ENCODE measurements at regions not wholly inside any gene's neighbourhood (a gene's known extent, or its start where the extent isn't known, plus 50 kb on each side); places are given as distances from the start of the nearest gene placed in this dataset.

GRCh38 chr3:159348431-159348830, 546.6 kb downstream of the MFSD1 start:
- WGBS, 2 donors (ENCODE audit: extremely low coverage in 2 of 2, insufficient read length in 2 of 2, insufficient replicate concordance in 1 of 2) = no CpG with 5 or more reads among the region's 3 CpGs
- Histone ChIP-seq H3K4me3 (ENCODE audit: low read length in 2 of 2) (no peak overlapping the region), H3K4me2 (ENCODE audit: insufficient read depth, low read length, poor library complexity, severe bottlenecking) (no peak overlapping the region), H3K79me1 (ENCODE audit: low read depth, low read length) (no peaks in the 10 kb centered on the region), H3K4ac (ENCODE audit: low read length) (no peak overlapping the region), H2BK12ac (ENCODE audit: low read length) (no peak overlapping the region), H2AFZ (ENCODE audit: low read length) (no peak overlapping the region), H2AK5ac (ENCODE audit: low read depth, low read length) (no peak overlapping the region), H3K27me3 (ENCODE audit: control insufficient read depth in 3 of 3, insufficient read depth in 3 of 3, low read depth in 1 of 3, low read length in 3 of 3) (no peaks in the 10 kb centered on the region), H2BK120ac (ENCODE audit: low read depth, low read length) (no peak overlapping the region), H4K91ac (ENCODE audit: low read depth, low read length, poor library complexity) (no peak overlapping the region), H3K23ac (ENCODE audit: low read depth, low read length, poor library complexity) (no peak overlapping the region), H3K27ac (replicated peaks; ENCODE audit: low read length) (no peak overlapping the region), H2BK5ac (ENCODE audit: low read length) (no peak overlapping the region), H3K9me3 (replicated peaks in 1 of 2; ENCODE audit: control insufficient read depth in 2 of 2, insufficient read depth in 1 of 2, low read depth in 1 of 2, low read length in 2 of 2) (no peaks in the 10 kb centered on the region), H3K18ac (ENCODE audit: low read length) (no peak overlapping the region), H2BK15ac (ENCODE audit: low read length) (no peak overlapping the region), H4K8ac (ENCODE audit: low read depth, low read length) (no peak overlapping the region), H3K36me3 (replicated peaks in 1 of 2; ENCODE audit: control insufficient read depth in 2 of 2, insufficient read depth in 2 of 2, low read length in 2 of 2) (no peaks in the 10 kb centered on the region), H3K14ac (ENCODE audit: low read length) (no peak overlapping the region), H3K9ac (ENCODE audit: low read depth, low read length, poor library complexity) (no peak overlapping the region), H3K4me1 (ENCODE audit: control insufficient read depth in 2 of 2, insufficient read depth in 1 of 2, low read depth in 1 of 2, low read length in 2 of 2) (no peaks in the 10 kb centered on the region)
- DNase-seq (ENCODE audit: low spot score) = no peak

GRCh38 chr3:159356606-159357005, 554.8 kb downstream of the MFSD1 start:
- Histone ChIP-seq H2BK120ac (ENCODE audit: low read depth, low read length) (no peak overlapping the region), H4K91ac (ENCODE audit: low read depth, low read length, poor library complexity) (no peak overlapping the region), H3K9ac (ENCODE audit: low read depth, low read length, poor library complexity) (no peak overlapping the region), H4K8ac (ENCODE audit: low read depth, low read length) (no peak overlapping the region), H2BK15ac (ENCODE audit: low read length) (no peak overlapping the region), H2AFZ (ENCODE audit: low read length) (no peak overlapping the region), H3K23ac (ENCODE audit: low read depth, low read length, poor library complexity) (no peak overlapping the region), H3K4ac (ENCODE audit: low read length) (no peak overlapping the region), H2AK5ac (ENCODE audit: low read depth, low read length) (no peak overlapping the region), H3K9me3 (replicated peaks in 1 of 2; ENCODE audit: control insufficient read depth in 2 of 2, insufficient read depth in 1 of 2, low read depth in 1 of 2, low read length in 2 of 2) (no peaks in the 10 kb centered on the region), H2BK12ac (ENCODE audit: low read length) (no peak overlapping the region), H3K27me3 (ENCODE audit: control insufficient read depth in 3 of 3, insufficient read depth in 3 of 3, low read depth in 1 of 3, low read length in 3 of 3) (peaks cover 0 to 3% (median 0%) of the 10 kb centered on the region in 3 experiments), H3K36me3 (replicated peaks in 1 of 2; ENCODE audit: control insufficient read depth in 2 of 2, insufficient read depth in 2 of 2, low read length in 2 of 2) (no peaks in the 10 kb centered on the region), H3K4me2 (ENCODE audit: insufficient read depth, low read length, poor library complexity, severe bottlenecking) (no peak overlapping the region), H3K4me1 (ENCODE audit: control insufficient read depth in 2 of 2, insufficient read depth in 1 of 2, low read depth in 1 of 2, low read length in 2 of 2) (peaks cover 0 to 9% of the 10 kb centered on the region in 2 donors), H2BK5ac (ENCODE audit: low read length) (no peak overlapping the region), H3K14ac (ENCODE audit: low read length) (no peak overlapping the region), H3K27ac (replicated peaks; ENCODE audit: low read length) (no peak overlapping the region), H3K79me1 (ENCODE audit: low read depth, low read length) (no peaks in the 10 kb centered on the region), H3K4me3 (ENCODE audit: low read length in 2 of 2) (no peak overlapping the region), H3K18ac (ENCODE audit: low read length) (no peak overlapping the region)
- no peak for DNase-seq (ENCODE audit: low spot score)
- WGBS, 2 donors (ENCODE audit: extremely low coverage in 2 of 2, insufficient read length in 2 of 2, insufficient replicate concordance in 1 of 2) = no CpG with 5 or more reads among the region's 1 CpG

- no peak overlapping the region for H2AK5ac ChIP-seq (ENCODE audit: low read depth, low read length)
- H2BK120ac ChIP-seq (ENCODE audit: low read depth, low read length) = no peak overlapping the region
- H3K4me3 ChIP-seq (ENCODE audit: low read length in 2 of 2) = no peak overlapping the region
- no peak for DNase-seq (ENCODE audit: low spot score)
- no CpG with 5 or more reads among the region's 1 CpG for WGBS, 2 donors (ENCODE audit: extremely low coverage in 2 of 2, insufficient read length in 2 of 2, insufficient replicate concordance in 1 of 2)
- H4K8ac ChIP-seq (ENCODE audit: low read depth, low read length) = no peak overlapping the region
- H3K23ac ChIP-seq (ENCODE audit: low read depth, low read length, poor library complexity) = no peak overlapping the region
- no peak overlapping the region for H3K27ac ChIP-seq (replicated peaks; ENCODE audit: low read length)
- H3K9me3 ChIP-seq (replicated peaks in 1 of 2; ENCODE audit: control insufficient read depth in 2 of 2, insufficient read depth in 1 of 2, low read depth in 1 of 2, low read length in 2 of 2) = no peaks in the 10 kb centered on the region
- no peak overlapping the region for H4K91ac ChIP-seq (ENCODE audit: low read depth, low read length, poor library complexity)
- H2BK5ac ChIP-seq (ENCODE audit: low read length) = no peak overlapping the region
- no peaks in the 10 kb centered on the region for H3K79me1 ChIP-seq (ENCODE audit: low read depth, low read length)
- H3K27me3 ChIP-seq (ENCODE audit: control insufficient read depth in 3 of 3, insufficient read depth in 3 of 3, low read depth in 1 of 3, low read length in 3 of 3) = peaks cover 0 to 3% (median 0%) of the 10 kb centered on the region in 3 experiments
- no peak overlapping the region for H2AFZ ChIP-seq (ENCODE audit: low read length)
- H2BK12ac ChIP-seq (ENCODE audit: low read length) = no peak overlapping the region
- no peak overlapping the region for H3K18ac ChIP-seq (ENCODE audit: low read length)
- H2BK15ac ChIP-seq (ENCODE audit: low read length) = no peak overlapping the region
- H3K9ac ChIP-seq (ENCODE audit: low read depth, low read length, poor library complexity) = no peak overlapping the region
- no peak overlapping the region for H3K4me2 ChIP-seq (ENCODE audit: insufficient read depth, low read length, poor library complexity, severe bottlenecking)
- peaks cover 1 to 4% of the 10 kb centered on the region in 2 donors for H3K4me1 ChIP-seq (ENCODE audit: control insufficient read depth in 2 of 2, insufficient read depth in 1 of 2, low read depth in 1 of 2, low read length in 2 of 2)
- no peak overlapping the region for H3K14ac ChIP-seq (ENCODE audit: low read length)
- no peaks in the 10 kb centered on the region for H3K36me3 ChIP-seq (replicated peaks in 1 of 2; ENCODE audit: control insufficient read depth in 2 of 2, insufficient read depth in 2 of 2, low read length in 2 of 2)
- H3K4ac ChIP-seq (ENCODE audit: low read length) = no peak overlapping the region
Measured at GRCh38 chr3:159364511-159364910, 562.7 kb downstream of the MFSD1 start.

- no peak overlapping the region for H3K4me2 ChIP-seq (ENCODE audit: insufficient read depth, low read length, poor library complexity, severe bottlenecking)
- H3K4ac ChIP-seq (ENCODE audit: low read length) = no peak overlapping the region
- H3K18ac ChIP-seq (ENCODE audit: low read length) = no peak overlapping the region
- H2BK5ac ChIP-seq (ENCODE audit: low read length) = no peak overlapping the region
- no peak overlapping the region for H3K4me3 ChIP-seq (ENCODE audit: low read length in 2 of 2)
- DNase-seq (ENCODE audit: low spot score) = no peak
- H2BK12ac ChIP-seq (ENCODE audit: low read length) = no peak overlapping the region
- H2AK5ac ChIP-seq (ENCODE audit: low read depth, low read length) = no peak overlapping the region
- no peaks in the 10 kb centered on the region for H3K27me3 ChIP-seq (ENCODE audit: control insufficient read depth in 3 of 3, insufficient read depth in 3 of 3, low read depth in 1 of 3, low read length in 3 of 3)
- no peak overlapping the region for H2AFZ ChIP-seq (ENCODE audit: low read length)
- H4K8ac ChIP-seq (ENCODE audit: low read depth, low read length) = no peak overlapping the region
- no peak overlapping the region for H2BK120ac ChIP-seq (ENCODE audit: low read depth, low read length)
- no peak overlapping the region for H3K27ac ChIP-seq (replicated peaks; ENCODE audit: low read length)
- H3K9me3 ChIP-seq (replicated peaks in 1 of 2; ENCODE audit: control insufficient read depth in 2 of 2, insufficient read depth in 1 of 2, low read depth in 1 of 2, low read length in 2 of 2) = no peaks in the 10 kb centered on the region
- H3K9ac ChIP-seq (ENCODE audit: low read depth, low read length, poor library complexity) = no peak overlapping the region
- no peak overlapping the region for H3K23ac ChIP-seq (ENCODE audit: low read depth, low read length, poor library complexity)
- H3K36me3 ChIP-seq (replicated peaks in 1 of 2; ENCODE audit: control insufficient read depth in 2 of 2, insufficient read depth in 2 of 2, low read length in 2 of 2) = no peaks in the 10 kb centered on the region
- no peak overlapping the region for H3K14ac ChIP-seq (ENCODE audit: low read length)
- no peak overlapping the region for H2BK15ac ChIP-seq (ENCODE audit: low read length)
- no peak overlapping the region for H4K91ac ChIP-seq (ENCODE audit: low read depth, low read length, poor library complexity)
- H3K4me1 ChIP-seq (ENCODE audit: control insufficient read depth in 2 of 2, insufficient read depth in 1 of 2, low read depth in 1 of 2, low read length in 2 of 2) = peaks cover 1 to 4% of the 10 kb centered on the region in 2 donors
- H3K79me1 ChIP-seq (ENCODE audit: low read depth, low read length) = no peaks in the 10 kb centered on the region
Measured at GRCh38 chr3:159366476-159366875, 564.6 kb downstream of the MFSD1 start.

Data from neuronal stem cell (in vitro differentiated cells).